Activated T-helper 2 cell treated with anti-CD3 and anti-CD28 coated beads, Interferon-gamma antibody, Interleukin-2, Interleukin-4, amounts not matched to agents 10 μg/mL and 5 μg/mL and 100 μg/mL, durations not matched to agents 14 hours and 24 hours and 36 hours (primary cell): ENCODE measurements at regions not wholly inside any gene's neighbourhood (a gene's known extent, or its start where the extent isn't known, plus 50 kb on each side); places are given as distances from the start of the nearest gene placed in this dataset.
"Not testable (repeated sequence)": the region's sequence is repeated elsewhere in the genome, so short reads cannot be mapped to it uniquely, and the experiment has no call there.

Experiments used
- DNase-seq: peaks from one replicate; pipeline ENCODE4 v3.0.0; 2021; ENCODE audit warnings: low spot score
- H3K27ac Mint-ChIP-seq: one replicate; pipeline ENCODE4 v1.8.0; 2021; ENCODE audit warnings: mixed read lengths
- H3K27me3 Mint-ChIP-seq: one replicate; pipeline ENCODE4 v1.8.0; 2021; ENCODE audit warnings: low read depth, mixed read lengths
- H3K36me3 Mint-ChIP-seq: one replicate; pipeline ENCODE4 v1.8.0; 2021; ENCODE audit warnings: low read depth, mixed read lengths
- H3K4me1 Mint-ChIP-seq: one replicate; pipeline ENCODE4 v1.8.0; 2021; ENCODE audit warnings: low read depth, mixed read lengths
- H3K4me3 Mint-ChIP-seq: one replicate; pipeline ENCODE4 v1.8.0; 2021; ENCODE audit warnings: low read depth, mild to moderate bottlenecking, moderate library complexity, mixed read lengths
- H3K9me3 Mint-ChIP-seq: one replicate; pipeline ENCODE4 v1.8.0; 2021; ENCODE audit warnings: mixed read lengths
- intact Hi-C: fragments of 100-400 bp; cut with micrococcal nuclease; formaldehyde crosslinking; loops from one replicate; pipeline ENCODE4 v1.15.1; 2023

DNA sequence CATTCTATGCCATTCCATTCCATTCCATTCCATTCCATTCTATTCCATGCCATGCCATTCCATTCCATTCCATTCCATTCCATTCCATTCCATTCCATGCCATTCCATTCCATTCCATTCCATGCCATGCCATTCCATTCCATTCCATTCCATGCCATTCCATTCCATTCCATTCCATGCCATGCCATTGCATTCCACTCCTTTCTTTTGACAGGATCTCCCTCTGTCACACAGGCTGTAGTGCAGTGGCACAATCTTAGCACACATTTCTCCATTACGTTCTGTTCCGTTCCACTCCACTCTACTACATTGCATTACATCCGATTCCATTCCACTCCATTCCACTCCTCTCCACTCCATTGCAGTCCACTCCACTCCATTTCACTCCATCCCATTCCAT, 637.9 kb downstream of the TP53TG3F start:
- H3K4me1 Mint-ChIP-seq, H3K4me3 Mint-ChIP-seq, H3K27me3 Mint-ChIP-seq, intact Hi-C loops, H3K27ac Mint-ChIP-seq, DNase-seq: not testable (repeated sequence)
- peaks cover 74% of the 10 kb centered on the region for H3K9me3 Mint-ChIP-seq
- peaks cover 24% of the 10 kb centered on the region for H3K36me3 Mint-ChIP-seq

DNA sequence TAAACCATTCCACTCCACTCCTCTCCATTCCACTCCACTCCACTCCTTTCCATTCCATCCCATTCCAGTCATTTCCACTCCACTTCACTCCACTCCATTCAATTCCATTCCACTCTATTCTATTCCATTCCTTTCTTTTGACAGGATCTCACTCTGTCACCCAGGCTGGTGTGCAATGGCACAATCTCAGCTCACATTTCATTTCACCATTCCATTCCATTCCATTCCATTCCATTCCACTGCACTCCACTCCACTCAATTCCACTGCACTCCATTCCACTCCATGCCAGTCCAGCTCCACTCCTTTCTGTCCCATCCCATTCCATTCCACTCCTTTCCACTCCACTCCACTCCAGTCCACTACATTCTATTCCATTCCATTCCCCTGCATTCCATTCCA, 638.6 kb downstream of the TP53TG3F start:
- H3K4me1 Mint-ChIP-seq, H3K4me3 Mint-ChIP-seq, DNase-seq, H3K27ac Mint-ChIP-seq, H3K27me3 Mint-ChIP-seq, intact Hi-C loops: not testable (repeated sequence)
- H3K36me3 Mint-ChIP-seq: peaks cover 24% of the 10 kb centered on the region
- H3K9me3 Mint-ChIP-seq: peaks cover 71% of the 10 kb centered on the region

DNA sequence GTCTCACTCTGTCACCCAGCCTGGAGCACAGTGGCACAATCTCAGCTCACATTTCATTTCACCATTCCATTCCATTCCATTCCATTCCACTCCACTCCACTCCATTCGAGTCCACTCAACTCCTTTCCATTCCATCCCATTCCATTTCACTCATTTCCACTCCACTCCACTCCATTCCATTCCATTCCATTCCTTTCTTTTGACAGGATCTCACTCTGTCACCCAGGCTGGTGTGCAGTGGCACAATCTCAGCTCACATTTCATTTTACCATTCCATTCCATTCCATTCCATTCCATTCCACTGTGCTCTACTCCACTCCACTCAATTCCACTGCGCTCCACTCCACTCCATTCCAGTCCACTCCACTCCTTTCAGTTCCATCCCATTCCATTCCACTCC, 639.6 kb downstream of the TP53TG3F start:
- H3K27ac Mint-ChIP-seq, intact Hi-C loops, H3K27me3 Mint-ChIP-seq, H3K4me1 Mint-ChIP-seq, H3K4me3 Mint-ChIP-seq, DNase-seq: not testable (repeated sequence)
- Mint-ChIP-seq H3K9me3 (peaks cover 71% of the 10 kb centered on the region), H3K36me3 (peaks cover 24% of the 10 kb centered on the region)
